ENCODE measurements at regions not wholly inside any gene's neighbourhood (a gene's known extent, or its start where the extent isn't known, plus 50 kb on each side); places are given as distances from the start of the nearest gene placed in this dataset.

- TF ChIP-seq, protein P1, sequence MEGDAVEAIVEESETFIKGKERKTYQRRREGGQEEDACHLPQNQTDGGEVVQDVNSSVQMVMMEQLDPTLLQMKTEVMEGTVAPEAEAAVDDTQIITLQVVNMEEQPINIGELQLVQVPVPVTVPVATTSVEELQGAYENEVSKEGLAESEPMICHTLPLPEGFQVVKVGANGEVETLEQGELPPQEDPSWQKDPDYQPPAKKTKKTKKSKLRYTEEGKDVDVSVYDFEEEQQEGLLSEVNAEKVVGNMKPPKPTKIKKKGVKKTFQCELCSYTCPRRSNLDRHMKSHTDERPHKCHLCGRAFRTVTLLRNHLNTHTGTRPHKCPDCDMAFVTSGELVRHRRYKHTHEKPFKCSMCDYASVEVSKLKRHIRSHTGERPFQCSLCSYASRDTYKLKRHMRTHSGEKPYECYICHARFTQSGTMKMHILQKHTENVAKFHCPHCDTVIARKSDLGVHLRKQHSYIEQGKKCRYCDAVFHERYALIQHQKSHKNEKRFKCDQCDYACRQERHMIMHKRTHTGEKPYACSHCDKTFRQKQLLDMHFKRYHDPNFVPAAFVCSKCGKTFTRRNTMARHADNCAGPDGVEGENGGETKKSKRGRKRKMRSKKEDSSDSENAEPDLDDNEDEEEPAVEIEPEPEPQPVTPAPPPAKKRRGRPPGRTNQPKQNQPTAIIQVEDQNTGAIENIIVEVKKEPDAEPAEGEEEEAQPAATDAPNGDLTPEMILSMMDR (IDR thresholded peaks at IDR 0.05), result no peak
- TF ChIP-seq POLR2A (IDR thresholded peaks at IDR 0.05), result no peak
Observed at GRCh38 chr13:111893607-111894443, 173.1 kb upstream of the SOX1 start.

All from body of pancreas (tissue), 4 donors.